K562 (cell line): ENCODE measurements at regions not wholly inside any gene's neighbourhood (a gene's known extent, or its start where the extent isn't known, plus 50 kb on each side); places are given as distances from the start of the nearest gene placed in this dataset.

ENCODE experiments used
- ATAC-seq: fragments of 200-7000 bp; cut with Tn5 transposase; 3 replicates; pipeline ENCODE4 v1.9.1; 2020; ENCODE audit warnings: moderate library complexity
- BruUV-seq: library from RNA; stranded (reverse); fragments of 400-500 nt; replicated peaks from 2 replicates; lab custom pipeline; 2021; lab: Mats Ljungman, UMichigan
- CTCF ChIA-PET: fragments of 300-600 bp; formaldehyde crosslinking; extraction: SDS; loops from one replicate; lab custom pipeline; 2021; ENCODE audit warnings: low intra/inter-chr PET ratio; lab: Yijun Ruan, JAX
- POLR2A ChIA-PET: fragments of 300-600, 350-650 bp; sonication (Branson Sonifier 250); formaldehyde crosslinking; extraction: SDS; loops from one replicate; lab custom pipeline; 2021; ENCODE audit warnings: antibody characterized with exemption, inconsistent platforms; lab: Yijun Ruan, JAX
- DNase-seq, 4 experiments: peaks; one replicate each; pipeline versions ENCODE4 v3.0.0 to v3.0.0-alpha.2; 2011 to 2018; ENCODE audit warnings: low spot score in 3 of 4, mixed read lengths in 3 of 4; ENCODE audit errors: extremely low read depth in 1 of 4
- FAIRE-seq: peaks from 2 replicates; lab custom pipeline; 2011; peaks lifted over from hg19 to GRCh38; lab: Jason Lieb, UNC
- H2AFZ ChIP-seq: 2 replicates; pipeline ENCODE4 v1.6.0; 2011; ENCODE audit warnings: low read depth, low read length, control low read depth, inconsistent platforms
- H3K27ac ChIP-seq: fragments of 200-600 bp; 3 replicates; pipeline ENCODE4 v1.8.0; 2011; ENCODE audit warnings: low read depth, mild to moderate bottlenecking, control low read depth, inconsistent platforms, low read length, moderate library complexity, mixed read lengths; ENCODE audit errors: extremely low read depth
- H3K27me3 ChIP-seq, 2 experiments: fragments of 300-600 bp in 1 of 2; 2 replicates in 1 of 2; 3 replicates in 1 of 2; pipeline versions ENCODE4 v1.6.0 to v1.8.0; 2011; ENCODE audit warnings: inconsistent platforms in 2 of 2, low read length in 2 of 2, mild to moderate bottlenecking in 1 of 2, mixed read lengths in 1 of 2, moderate library complexity in 1 of 2; ENCODE audit not compliant: control insufficient read depth in 2 of 2, insufficient read depth in 2 of 2
- H3K36me3 ChIP-seq: fragments of 300-600 bp; 3 replicates; pipeline ENCODE4 v1.8.0; 2011; ENCODE audit warnings: mild to moderate bottlenecking, low read length, inconsistent platforms; ENCODE audit not compliant: control insufficient read depth, insufficient read depth
- H3K4me1 ChIP-seq, 2 experiments: fragments of 200-600 bp in 1 of 2; replicated peaks in 1 of 2; 2 replicates in 1 of 2; 3 replicates in 1 of 2; pipeline versions ENCODE4 v1.5.1 to v1.8.0; 2011; ENCODE audit warnings: inconsistent platforms in 2 of 2, low read length in 2 of 2, mild to moderate bottlenecking in 1 of 2, mixed read lengths in 1 of 2, moderate library complexity in 1 of 2; ENCODE audit not compliant: control insufficient read depth in 2 of 2, insufficient read depth in 2 of 2
- H3K4me2 ChIP-seq: 2 replicates; pipeline ENCODE4 v1.6.1; 2011; ENCODE audit warnings: low read length, control low read depth, inconsistent platforms, mixed read lengths; ENCODE audit not compliant: insufficient read depth
- H3K4me3 ChIP-seq: fragments of 200-600 bp; sonication (generic), shearing (Covaris generic); 2 replicates; pipeline ENCODE4 v1.5.1; 2016; ENCODE audit warnings: control low read depth, inconsistent platforms
- H3K79me2 ChIP-seq: fragments of 200-600 bp; 3 replicates; pipeline ENCODE4 v1.8.0; 2011; ENCODE audit warnings: low read length, inconsistent platforms; ENCODE audit not compliant: control insufficient read depth, insufficient read depth
- H3K9ac ChIP-seq, 2 experiments: 2 replicates each; pipeline versions ENCODE4 v1.6.0 to v1.6.1; 2011; ENCODE audit warnings: low read depth in 2 of 2, low read length in 2 of 2, control low read depth in 1 of 2, inconsistent platforms in 1 of 2, mild to moderate bottlenecking in 1 of 2, mixed read lengths in 1 of 2; ENCODE audit not compliant: insufficient read depth in 1 of 2
- H3K9me1 ChIP-seq: one replicate; pipeline ENCODE4 v1.6.0; 2011; ENCODE audit warnings: inconsistent platforms, mild to moderate bottlenecking, low read length, moderate library complexity; ENCODE audit not compliant: control insufficient read depth, insufficient read depth
- H3K9me3 ChIP-seq: replicated peaks from 2 replicates; pipeline ENCODE4 v1.5.1; 2011; ENCODE audit warnings: low read depth, low read length, inconsistent platforms; ENCODE audit not compliant: control insufficient read depth, insufficient read depth
- H4K20me1 ChIP-seq: replicated peaks from 2 replicates; pipeline ENCODE4 v1.6.1; 2011; ENCODE audit warnings: low read length, inconsistent platforms, mixed read lengths; ENCODE audit not compliant: control insufficient read depth, insufficient read depth
- BMI1 ChIP-seq: fragments of 150-350 bp; IDR thresholded peaks from 2 replicates; pipeline ENCODE4 v1.6.1; 2014; ENCODE audit warnings: low read length
- ELF4 ChIP-seq: fragments of 450-650 bp; formaldehyde crosslinking; IDR thresholded peaks from 2 replicates; pipeline ENCODE4 v1.4.0; 2022; ENCODE audit warnings: missing genetic modification characterization
- ESRRB ChIP-seq: fragments of 250-450 bp; sonication (Bioruptor Pico); IDR thresholded peaks from 2 replicates; pipeline ENCODE4 v1.5.0; 2020; ENCODE audit warnings: mild to moderate bottlenecking, moderate library complexity, borderline replicate concordance
- ETV5 ChIP-seq: sonication (generic); formaldehyde crosslinking; IDR thresholded peaks from 2 replicates; pipeline ENCODE4 v1.4.0; 2020; ENCODE audit warnings: low read depth, mild to moderate bottlenecking, missing genetic modification reagents
- HDGF ChIP-seq: fragments of 450-650 bp; IDR thresholded peaks from 2 replicates; pipeline ENCODE4 v1.6.1; 2016
- MEIS2 ChIP-seq: fragments of 450-650 bp; IDR thresholded peaks from 2 replicates; pipeline ENCODE4 v1.6.1; 2014; ENCODE audit warnings: mild to moderate bottlenecking; ENCODE audit not compliant: partially characterized antibody
- PHF8 ChIP-seq: fragments of 200-600 bp; sonication (generic); IDR thresholded peaks from 2 replicates; pipeline ENCODE4 v1.6.1; 2012; ENCODE audit warnings: mixed run types, mild to moderate bottlenecking, inconsistent platforms, low read length, moderate library complexity, borderline replicate concordance
- SREBF1 ChIP-seq: fragments of 150-350 bp; IDR thresholded peaks from 2 replicates; pipeline ENCODE4 v1.6.1; 2014; ENCODE audit warnings: antibody characterized with exemption, low read depth, low read length, borderline replicate concordance
- ZKSCAN1 ChIP-seq: fragments of 150-350 bp; IDR thresholded peaks from 2 replicates; pipeline ENCODE4 v1.6.1; 2016; ENCODE audit warnings: low read depth, low read length
- ZKSCAN3 ChIP-seq: fragments of 250-450 bp; sonication (Bioruptor Pico); IDR thresholded peaks from 2 replicates; pipeline ENCODE4 v1.4.0; 2020
- ZNF175 ChIP-seq: fragments of 200-800 bp; sonication (Bioruptor generic); IDR thresholded peaks from 2 replicates; pipeline ENCODE4 v1.6.1; 2016; ENCODE audit warnings: low read depth, mild to moderate bottlenecking, missing genetic modification characterization, missing compliant biosample characterization
- ZNF184 ChIP-seq: sonication (generic); formaldehyde crosslinking; IDR thresholded peaks from 2 replicates; pipeline ENCODE4 v1.5.0; 2020; ENCODE audit warnings: missing genetic modification reagents
- ZNF589 ChIP-seq: fragments of 200-800 bp; sonication (Bioruptor generic); IDR thresholded peaks from 2 replicates; pipeline ENCODE4 v1.6.1; 2016; ENCODE audit warnings: low read depth, missing genetic modification characterization, missing compliant biosample characterization
- ZSCAN32 ChIP-seq: fragments of 450-650 bp; formaldehyde crosslinking; IDR thresholded peaks from 2 replicates; pipeline ENCODE4 v1.4.0; 2020; ENCODE audit warnings: mild to moderate bottlenecking, moderate library complexity
- WGBS: fragments of 100-300 bp; shearing (Covaris generic); methylation state at CpG from one replicate; pipeline ENCODE4 v1.1.6; 2016; ENCODE audit warnings: low coverage, mixed read lengths; ENCODE audit not compliant: insufficient coverage; ENCODE audit errors: missing lambda C conversion rate; 5-methylcytosine and 5-hydroxymethylcytosine counted together
- in situ Hi-C: fragments of 300-500 bp; cut with MboI; formaldehyde crosslinking; loops from 4 replicates; pipeline ENCODE4 v1.15.0; 2018; ENCODE audit warnings: inconsistent platforms, mixed read lengths
- intact Hi-C: fragments of 100-400 bp; cut with micrococcal nuclease; formaldehyde crosslinking; loops from 2 replicates; pipeline ENCODE4 v1.14.2; 2022
- TF ChIP-seq, protein P1 (sequence below): fragments of 250-450 bp; sonication (Bioruptor Pico); IDR thresholded peaks from 2 replicates; pipeline ENCODE4 v1.5.0; 2022; ENCODE audit warnings: mild to moderate bottlenecking
- TF ChIP-seq, protein P2 (sequence below): IDR thresholded peaks from 2 replicates; pipeline ENCODE4 v1.6.1; 2011; ENCODE audit not compliant: insufficient read length; ENCODE audit errors: extremely low read depth
- TF ChIP-seq, protein P3 (sequence below): fragments of 250-450 bp; sonication (Bioruptor Pico); IDR thresholded peaks from 2 replicates; pipeline ENCODE4 v1.8.0; 2021; ENCODE audit warnings: moderate library complexity, mild to moderate bottlenecking, inconsistent platforms
- TF ChIP-seq, protein P4 (sequence below): fragments of 450-650 bp; IDR thresholded peaks from 2 replicates; pipeline ENCODE4 v1.6.1; 2017; ENCODE audit warnings: antibody characterized with exemption
- TF ChIP-seq, protein P5 (sequence below): sonication (generic); formaldehyde crosslinking; IDR thresholded peaks from 2 replicates; pipeline ENCODE4 v1.9.0; 2022; ENCODE audit warnings: mild to moderate bottlenecking, missing genetic modification reagents

DNA sequence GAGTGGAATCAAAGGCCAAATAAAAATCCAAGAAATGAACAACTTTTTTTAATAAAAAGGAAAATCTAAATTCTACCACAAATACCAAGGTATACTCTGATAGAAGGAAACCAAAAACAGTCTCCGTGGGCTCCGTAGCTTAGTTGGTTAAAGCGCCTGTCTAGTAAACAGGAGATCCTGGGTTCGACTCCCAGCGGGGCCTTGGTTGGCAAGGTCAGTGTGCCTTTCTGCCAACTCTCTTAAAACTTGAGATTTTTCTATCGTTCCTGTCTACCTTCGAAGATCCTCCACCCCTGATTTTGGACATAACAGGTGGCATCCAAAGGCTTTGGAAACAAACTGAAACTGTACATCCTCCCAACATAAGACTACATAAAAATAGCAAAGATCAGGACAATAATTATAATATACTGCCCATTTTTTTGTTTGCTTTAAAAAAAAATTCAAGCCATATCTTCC lies 197.9 kb downstream of the TRIM27 start:
- FAIRE-seq, result no peak
- BruUV-seq, result no TSS peak
- Histone ChIP-seq H2AFZ (peak overlapping the region; percentile 92), H3K4me1 (peaks cover 7 to 10% of the 10 kb centered on the region in 2 experiments; a peak in 4 of 5 replicates), H3K4me3 (peak overlapping the region; percentile 63), H3K27ac (peak overlapping the region; percentile 80; the same call in 2 of the 3 replicates), H3K36me3 (no peaks in the 10 kb centered on the region), H3K27me3 (no peaks in the 10 kb centered on the region), H3K9ac (peak overlapping the region in 1 of 2 experiments; percentile 86; a peak in 2 of 4 replicates), H3K79me2 (no peaks in the 10 kb centered on the region), H3K9me1 (no peaks in the 10 kb centered on the region), H3K4me2 (peak overlapping the region; percentile 86), H3K9me3 (no peaks in the 10 kb centered on the region), H4K20me1 (no peaks in the 10 kb centered on the region)
- peak; percentile 50 for ATAC-seq
- whole genome bisulfite sequencing, result 1% methylated on average over 7 of the region's 7 CpGs
- POLR2A ChIA-PET, result interaction anchor here (0.6 to 2.1 kb wide), 7 partner anchors 12 to 1582 kb away, joined by 3 to 8 read pairs (median 4); no protein-coding TSS in a partner anchor
- peak; percentile 51 to 93 (median 70) for DNase-seq
- CTCF ChIA-PET, result no interaction called here
- intact Hi-C loops, result loop anchor here (5.0 kb wide), 1 partner anchor 216 kb away; no protein-coding TSS in a partner anchor
- in situ Hi-C loops, result no loop called here
- TF ChIP-seq ZNF589 (CRISPR knock-in tag), result no peak
- TF ChIP-seq ZSCAN32 (CRISPR knock-in tag), result no peak
- TF ChIP-seq ZKSCAN3, result no peak
- TF ChIP-seq ZNF184 (CRISPR knock-in tag), result no peak
- TF ChIP-seq, protein P1, sequence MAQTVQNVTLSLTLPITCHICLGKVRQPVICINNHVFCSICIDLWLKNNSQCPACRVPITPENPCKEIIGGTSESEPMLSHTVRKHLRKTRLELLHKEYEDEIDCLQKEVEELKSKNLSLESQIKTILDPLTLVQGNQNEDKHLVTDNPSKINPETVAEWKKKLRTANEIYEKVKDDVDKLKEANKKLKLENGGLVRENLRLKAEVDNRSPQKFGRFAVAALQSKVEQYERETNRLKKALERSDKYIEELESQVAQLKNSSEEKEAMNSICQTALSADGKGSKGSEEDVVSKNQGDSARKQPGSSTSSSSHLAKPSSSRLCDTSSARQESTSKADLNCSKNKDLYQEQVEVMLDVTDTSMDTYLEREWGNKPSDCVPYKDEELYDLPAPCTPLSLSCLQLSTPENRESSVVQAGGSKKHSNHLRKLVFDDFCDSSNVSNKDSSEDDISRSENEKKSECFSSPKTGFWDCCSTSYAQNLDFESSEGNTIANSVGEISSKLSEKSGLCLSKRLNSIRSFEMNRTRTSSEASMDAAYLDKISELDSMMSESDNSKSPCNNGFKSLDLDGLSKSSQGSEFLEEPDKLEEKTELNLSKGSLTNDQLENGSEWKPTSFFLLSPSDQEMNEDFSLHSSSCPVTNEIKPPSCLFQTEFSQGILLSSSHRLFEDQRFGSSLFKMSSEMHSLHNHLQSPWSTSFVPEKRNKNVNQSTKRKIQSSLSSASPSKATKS (CRISPR knock-in tag), result no peak
- TF ChIP-seq ESRRB (CRISPR knock-in tag), result no peak
- TF ChIP-seq, protein P2, sequence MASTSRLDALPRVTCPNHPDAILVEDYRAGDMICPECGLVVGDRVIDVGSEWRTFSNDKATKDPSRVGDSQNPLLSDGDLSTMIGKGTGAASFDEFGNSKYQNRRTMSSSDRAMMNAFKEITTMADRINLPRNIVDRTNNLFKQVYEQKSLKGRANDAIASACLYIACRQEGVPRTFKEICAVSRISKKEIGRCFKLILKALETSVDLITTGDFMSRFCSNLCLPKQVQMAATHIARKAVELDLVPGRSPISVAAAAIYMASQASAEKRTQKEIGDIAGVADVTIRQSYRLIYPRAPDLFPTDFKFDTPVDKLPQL, result no peak
- TF ChIP-seq ZNF175, result 0 out of 2 replicates have a peak, but pooled peaks have one; percentile 57
- no peak for TF ChIP-seq SREBF1
- peak; percentile 65; the same call in 1 of the 2 replicates for TF ChIP-seq ZKSCAN1
- TF ChIP-seq, protein P3, sequence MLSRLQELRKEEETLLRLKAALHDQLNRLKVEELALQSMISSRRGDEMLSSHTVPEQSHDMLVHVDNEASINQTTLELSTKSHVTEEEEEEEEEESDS (CRISPR knock-in tag), result no peak
- no peak for TF ChIP-seq HDGF
- TF ChIP-seq BMI1, result no peak; the same call in 1 of the 2 replicates
- TF ChIP-seq ETV5, result no peak
- TF ChIP-seq ELF4 (CRISPR knock-in tag), result no peak
- TF ChIP-seq, protein P4, sequence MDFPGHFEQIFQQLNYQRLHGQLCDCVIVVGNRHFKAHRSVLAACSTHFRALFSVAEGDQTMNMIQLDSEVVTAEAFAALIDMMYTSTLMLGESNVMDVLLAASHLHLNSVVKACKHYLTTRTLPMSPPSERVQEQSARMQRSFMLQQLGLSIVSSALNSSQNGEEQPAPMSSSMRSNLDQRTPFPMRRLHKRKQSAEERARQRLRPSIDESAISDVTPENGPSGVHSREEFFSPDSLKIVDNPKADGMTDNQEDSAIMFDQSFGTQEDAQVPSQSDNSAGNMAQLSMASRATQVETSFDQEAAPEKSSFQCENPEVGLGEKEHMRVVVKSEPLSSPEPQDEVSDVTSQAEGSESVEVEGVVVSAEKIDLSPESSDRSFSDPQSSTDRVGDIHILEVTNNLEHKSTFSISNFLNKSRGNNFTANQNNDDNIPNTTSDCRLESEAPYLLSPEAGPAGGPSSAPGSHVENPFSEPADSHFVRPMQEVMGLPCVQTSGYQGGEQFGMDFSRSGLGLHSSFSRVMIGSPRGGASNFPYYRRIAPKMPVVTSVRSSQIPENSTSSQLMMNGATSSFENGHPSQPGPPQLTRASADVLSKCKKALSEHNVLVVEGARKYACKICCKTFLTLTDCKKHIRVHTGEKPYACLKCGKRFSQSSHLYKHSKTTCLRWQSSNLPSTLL, result peak; percentile 73
- no peak for TF ChIP-seq MEIS2
- TF ChIP-seq, protein P5, sequence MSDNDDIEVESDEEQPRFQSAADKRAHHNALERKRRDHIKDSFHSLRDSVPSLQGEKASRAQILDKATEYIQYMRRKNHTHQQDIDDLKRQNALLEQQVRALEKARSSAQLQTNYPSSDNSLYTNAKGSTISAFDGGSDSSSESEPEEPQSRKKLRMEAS (CRISPR knock-in tag), result no peak
- TF ChIP-seq PHF8, result no peak
